ENCODE measurements at regions not wholly inside any gene's neighbourhood (a gene's known extent, or its start where the extent isn't known, plus 50 kb on each side); places are given as distances from the start of the nearest gene placed in this dataset.

GRCh38 chr7:113452245-113452644 lies 333.9 kb upstream of the SMIM30 start:
- RAD21 ChIA-PET (ENCODE audit: unreplicated experiment): no interaction called here
- FAIRE-seq: no peak
- Histone ChIP-seq H3K79me2 (ENCODE audit: control insufficient read depth, insufficient read depth, low read length) (no peaks in the 10 kb centered on the region), H3K27ac (ENCODE audit: control insufficient read depth, insufficient read depth) (no peak overlapping the region), H3K36me3 (ENCODE audit: control insufficient read depth in 2 of 2, insufficient read depth in 2 of 2, low read length in 1 of 2) (no peaks in the 10 kb centered on the region), H3K27me3 (replicated peaks in 1 of 2; ENCODE audit: control insufficient read depth in 2 of 2, insufficient read depth in 2 of 2, low read length in 1 of 2) (no peaks in the 10 kb centered on the region), H3K9ac (ENCODE audit: control insufficient read depth, insufficient read depth, low read length) (no peak overlapping the region), H3K4me2 (ENCODE audit: control insufficient read depth, insufficient read depth) (no peak overlapping the region), H4K20me1 (ENCODE audit: control insufficient read depth, insufficient read depth) (no peaks in the 10 kb centered on the region), H3K9me3 (replicated peaks; ENCODE audit: control insufficient read depth, insufficient read depth, low read length) (no peaks in the 10 kb centered on the region), H2AFZ (ENCODE audit: control insufficient read depth, low read depth, low read length) (no peak overlapping the region), H3K4me3 (no peak overlapping the region), H3K4me1 (ENCODE audit: control insufficient read depth, insufficient read depth, low read length) (no peaks in the 10 kb centered on the region)
- in situ Hi-C loops (cut with MboI): no loop called here
- no peak for ATAC-seq
- SMC1A ChIA-PET (ENCODE audit: uncharacterized antibody, unreplicated experiment): interaction anchor here (0.9 kb wide), 2 partner anchors 10 to 30 kb away, joined by 3 to 4 read pairs; no protein-coding TSS in a partner anchor
- no TSS peak for BruUV-seq (replicated peaks)
- 0% methylated on average over 4 of the region's 4 CpGs for WGBS (ENCODE audit: insufficient coverage, insufficient replicate concordance, low lambda C conversion rate, missing lambda C conversion rate)
- no peak for DNase-seq (ENCODE audit: low read depth, low spot score)
- CTCF ChIA-PET: no interaction called here
- POLR2A ChIA-PET: no interaction called here
- intact Hi-C loops (cut with micrococcal nuclease; ENCODE audit: unreplicated experiment): no loop called here
- no peak for TF ChIP-seq ZNF622 (IDR thresholded peaks at IDR 0.05)
- no peak for TF ChIP-seq ZBTB11 (CRISPR knock-in tag; IDR thresholded peaks at IDR 0.05)
- TF ChIP-seq ZZZ3 (IDR thresholded peaks at IDR 0.05; ENCODE audit: control insufficient read depth, insufficient read length, low read depth): no peak
- TF ChIP-seq USF1 (IDR thresholded peaks at IDR 0.05; ENCODE audit: borderline replicate concordance, extremely low read length, insufficient read depth, low read depth, low read length): no peak
- no peak for TF ChIP-seq PRDM15 (CRISPR knock-in tag; IDR thresholded peaks at IDR 0.05)
- no peak for TF ChIP-seq SKIL (IDR thresholded peaks at IDR 0.05; ENCODE audit: low read depth, poor library complexity, severe bottlenecking)
- TF ChIP-seq ZSCAN29 (IDR thresholded peaks at IDR 0.05): no peak
- TF ChIP-seq E4F1 (IDR thresholded peaks at IDR 0.05; ENCODE audit: borderline replicate concordance, partially characterized antibody): no peak
- TF ChIP-seq CREM (IDR thresholded peaks at IDR 0.05; ENCODE audit: low read depth): no peak
